ENCODE measurements at regions not wholly inside any gene's neighbourhood (a gene's known extent, or its start where the extent isn't known, plus 50 kb on each side); places are given as distances from the start of the nearest gene placed in this dataset.
A peak's percentile ranks its signal among the peaks of the same experiment; 100 is the strongest.

DNA sequence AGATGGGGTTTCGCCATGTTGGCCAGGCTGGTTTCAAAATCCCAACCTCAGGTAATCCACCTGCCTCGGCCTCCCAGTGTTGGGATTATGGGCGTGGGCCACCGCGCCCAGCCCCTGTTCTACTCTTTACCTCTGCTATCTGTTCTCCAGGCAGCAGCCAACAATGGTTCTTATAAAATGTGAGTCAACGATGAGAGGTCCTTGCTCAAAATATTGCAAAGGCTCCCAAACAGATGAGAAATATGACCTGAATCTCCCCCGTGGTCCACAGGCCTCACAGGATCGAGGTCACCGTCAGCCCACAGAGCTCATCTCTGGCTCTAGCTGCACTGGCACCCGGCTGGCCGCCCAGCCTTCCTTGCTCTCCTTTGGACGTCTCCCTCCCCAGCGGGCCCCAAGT is 62.0 kb upstream of the EGFR start:
- no peak for DNase-seq (ENCODE audit: low spot score)

DNA sequence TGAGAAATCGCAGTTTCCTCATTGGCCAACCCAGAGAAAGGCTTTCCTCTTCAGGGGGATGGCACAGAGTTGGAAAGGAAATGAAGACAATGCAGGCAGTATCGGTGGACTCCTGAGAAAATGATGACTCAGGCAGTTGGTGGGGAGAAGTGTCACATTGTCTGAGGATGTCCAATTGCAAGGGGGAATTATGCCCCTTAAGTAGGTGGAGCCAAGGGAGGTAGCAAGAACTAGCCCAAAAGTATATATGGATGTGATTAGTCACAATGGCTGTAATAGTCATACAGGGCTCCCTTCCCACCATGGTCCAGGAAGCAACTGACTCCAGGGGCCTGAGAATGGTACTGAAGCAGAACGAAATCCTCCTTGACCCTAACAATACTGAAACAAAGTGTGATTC is 58.3 kb upstream of the EGFR start:
- peak; percentile 44 for DNase-seq (ENCODE audit: low spot score)

DNA sequence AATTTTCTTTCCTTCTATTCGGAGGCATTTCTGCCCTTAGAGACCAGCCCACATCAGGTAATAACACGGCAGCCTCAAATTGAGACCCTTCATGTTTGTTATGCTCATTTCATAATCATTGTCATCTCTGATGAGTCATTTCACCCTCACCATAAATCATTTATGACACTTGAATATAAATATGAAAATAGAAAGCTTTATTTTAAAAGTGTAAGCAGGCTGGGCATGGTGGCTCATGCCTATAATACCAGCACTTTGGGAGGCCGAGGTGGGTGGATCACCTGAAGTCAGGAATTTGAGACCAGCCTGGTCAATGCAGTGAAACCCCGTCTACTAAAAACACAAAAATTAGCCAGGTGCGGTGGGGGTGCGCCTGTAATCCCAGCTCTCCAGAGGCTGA is 57.4 kb upstream of the EGFR start:
- DNase-seq (ENCODE audit: low spot score): peak; percentile 61

DNA sequence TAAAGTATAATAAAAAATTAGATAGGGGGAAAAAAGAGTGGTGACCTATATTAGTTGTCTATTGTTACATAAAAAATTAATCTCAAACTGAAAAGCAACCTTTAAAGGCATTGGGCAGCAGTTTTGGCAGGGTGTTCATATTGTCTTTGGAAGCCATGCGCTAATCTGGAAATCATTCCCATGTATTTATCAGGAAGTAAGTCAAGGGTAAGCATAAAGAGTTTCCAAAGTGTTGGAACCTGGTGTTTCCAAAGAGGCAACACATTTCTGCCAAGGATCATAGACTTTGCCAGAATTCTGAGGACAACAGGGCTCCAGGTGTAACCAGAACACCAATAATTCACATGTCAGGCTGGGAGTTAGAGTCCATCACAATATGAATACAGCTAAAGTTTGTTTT is 55.7 kb upstream of the EGFR start:
- DNase-seq (ENCODE audit: low spot score): no peak

DNA sequence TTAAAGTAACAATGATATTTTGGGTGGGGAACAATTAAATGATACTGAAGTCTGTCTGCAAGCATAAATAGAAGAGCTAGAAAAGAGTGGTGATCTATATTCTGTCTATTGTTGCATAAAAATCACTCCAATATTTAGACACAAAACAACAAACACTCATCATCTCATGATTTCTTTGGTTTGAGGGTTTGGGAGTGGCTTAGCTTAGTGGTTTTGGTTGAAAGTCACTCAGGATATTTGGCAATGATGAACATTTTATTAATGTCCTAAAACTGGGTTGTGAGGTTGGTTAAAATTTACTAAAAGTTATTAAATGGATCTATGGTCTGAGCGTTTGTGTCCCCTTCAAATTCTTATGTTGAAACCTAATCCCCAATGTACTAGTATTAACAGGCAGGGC is 54.7 kb upstream of the EGFR start:
- no peak for DNase-seq (ENCODE audit: low spot score)

DNA sequence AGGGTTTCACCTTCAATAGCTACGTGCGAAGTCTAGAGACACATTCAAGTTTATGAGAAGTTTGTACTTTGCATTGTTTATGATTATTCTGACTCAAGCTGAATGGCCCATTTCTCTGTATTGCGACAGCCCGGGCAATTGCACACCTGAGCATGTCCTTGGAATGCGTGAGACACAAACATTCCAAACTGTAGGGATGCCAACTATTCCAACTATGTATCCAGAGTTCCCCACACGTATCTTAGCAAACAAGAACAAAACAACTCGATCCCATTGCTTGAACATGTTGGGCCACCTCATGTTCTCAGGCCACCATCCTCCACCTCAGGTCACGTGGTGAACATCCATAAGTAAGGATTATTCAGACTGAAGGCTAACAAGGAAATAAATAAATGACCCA is 51.4 kb upstream of the EGFR start:
- DNase-seq (ENCODE audit: low spot score): peak; percentile 41

DNA sequence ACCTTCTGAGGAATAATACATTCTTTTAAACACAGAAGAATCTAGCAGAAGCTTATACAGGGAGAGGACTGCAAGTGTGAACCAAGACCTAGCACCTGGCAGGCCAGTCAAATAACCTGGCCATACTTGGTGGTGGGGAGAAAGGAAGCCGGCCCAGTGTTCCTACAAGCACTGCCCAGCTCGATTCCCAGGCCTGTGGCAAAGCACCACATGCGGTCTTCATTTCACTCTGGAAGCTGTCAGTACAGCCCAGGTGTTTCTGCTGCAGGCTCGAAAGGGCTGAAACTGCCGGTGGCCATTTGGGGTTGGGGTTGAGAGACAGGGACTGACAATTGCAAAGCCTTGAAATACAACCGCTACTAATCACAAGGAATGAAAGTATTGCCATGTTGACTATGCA is 50.8 kb upstream of the EGFR start:
- DNase-seq (ENCODE audit: low spot score): no peak
